ENCODE measurements at regions not wholly inside any gene's neighbourhood (a gene's known extent, or its start where the extent isn't known, plus 50 kb on each side); places are given as distances from the start of the nearest gene placed in this dataset.

- no peak for DNase-seq
These were observed 577.5 kb upstream of the CLINT1 start for GRCh38 chr5:158436271-158437065.

GRCh38 chr5:158435161-158435616 is 576.2 kb upstream of the CLINT1 start:
- DNase-seq = no peak

- no peak for DNase-seq
These were observed 575.8 kb upstream of the CLINT1 start for GRCh38 chr5:158434749-158435148.

GRCh38 chr5:158433634-158434033 is 574.7 kb upstream of the CLINT1 start:
- no peak for DNase-seq

GRCh38 chr5:158431369-158432029 is 572.6 kb upstream of the CLINT1 start:
- DNase-seq = peak; percentile 87

- no peak for DNase-seq
These were observed 571.8 kb upstream of the CLINT1 start for GRCh38 chr5:158430798-158431167.

- DNase-seq = no peak
These were observed 571.3 kb upstream of the CLINT1 start for GRCh38 chr5:158430166-158430797.

- no peak for DNase-seq
These were observed 570.6 kb upstream of the CLINT1 start for GRCh38 chr5:158429564-158429963.

GRCh38 chr5:158423623-158424200 is 564.8 kb upstream of the CLINT1 start:
- DNase-seq = peak; percentile 77

GRCh38 chr5:158422653-158423515 is 563.9 kb upstream of the CLINT1 start:
- DNase-seq = peak; percentile 59

- no peak for DNase-seq
These were observed 562.4 kb upstream of the CLINT1 start for GRCh38 chr5:158421319-158421718.

- DNase-seq = no peak
These were observed 560.2 kb upstream of the CLINT1 start for GRCh38 chr5:158419186-158419585.

GRCh38 chr5:158414780-158415179 is 555.8 kb upstream of the CLINT1 start:
- DNase-seq = no peak

- no peak for DNase-seq
These were observed 555.4 kb upstream of the CLINT1 start for GRCh38 chr5:158414333-158414762.

- DNase-seq = no peak
These were observed 554.3 kb upstream of the CLINT1 start for GRCh38 chr5:158413122-158413680.

- DNase-seq = no peak
These were observed 552.0 kb upstream of the CLINT1 start for GRCh38 chr5:158410976-158411375.

GRCh38 chr5:158409507-158409906 is 550.6 kb upstream of the CLINT1 start:
- no peak for DNase-seq

GRCh38 chr5:158407824-158408195 is 548.9 kb upstream of the CLINT1 start:
- DNase-seq = no peak

GRCh38 chr5:158406884-158407823 is 548.2 kb upstream of the CLINT1 start:
- DNase-seq = no peak

GRCh38 chr5:158398360-158399201 is 539.6 kb upstream of the CLINT1 start:
- no peak for DNase-seq
